ENCODE measurements at regions not wholly inside any gene's neighbourhood (a gene's known extent, or its start where the extent isn't known, plus 50 kb on each side); places are given as distances from the start of the nearest gene placed in this dataset.

DNA sequence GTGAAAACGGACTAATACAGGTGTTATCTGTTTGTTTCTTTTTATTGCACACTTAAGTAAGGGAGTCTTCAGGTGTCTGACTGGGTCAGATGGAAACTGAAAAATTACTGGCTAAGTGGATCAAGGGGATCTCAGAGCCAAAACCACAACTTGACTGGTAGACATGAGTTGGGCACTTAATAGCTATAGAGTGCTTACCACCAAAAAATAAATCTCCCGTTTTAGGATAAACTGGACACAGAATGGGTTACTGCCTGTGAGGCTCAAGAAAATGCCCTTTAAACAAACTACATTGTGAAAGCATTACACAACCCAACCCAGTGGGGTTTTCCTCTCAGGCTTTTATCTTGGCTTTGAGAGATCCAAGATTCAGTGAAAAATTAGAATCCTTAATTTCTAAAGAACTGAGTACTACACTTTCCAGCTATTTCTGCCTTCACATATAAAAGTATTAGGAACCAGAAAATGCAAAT, 134.0 kb upstream of the LYPLAL1 start:
- Mint-ChIP-seq H3K4me1 (ENCODE audit: unreplicated experiment) (peaks cover 12% of the 10 kb centered on the region), H3K4me3 (no peak overlapping the region), H3K36me3 (peaks cover 5% of the 10 kb centered on the region), H3K27me3 (no peaks in the 10 kb centered on the region), H3K9me3 (peaks cover 10% of the 10 kb centered on the region), H3K27ac (no peak overlapping the region)
- TF ChIP-seq, protein P1, sequence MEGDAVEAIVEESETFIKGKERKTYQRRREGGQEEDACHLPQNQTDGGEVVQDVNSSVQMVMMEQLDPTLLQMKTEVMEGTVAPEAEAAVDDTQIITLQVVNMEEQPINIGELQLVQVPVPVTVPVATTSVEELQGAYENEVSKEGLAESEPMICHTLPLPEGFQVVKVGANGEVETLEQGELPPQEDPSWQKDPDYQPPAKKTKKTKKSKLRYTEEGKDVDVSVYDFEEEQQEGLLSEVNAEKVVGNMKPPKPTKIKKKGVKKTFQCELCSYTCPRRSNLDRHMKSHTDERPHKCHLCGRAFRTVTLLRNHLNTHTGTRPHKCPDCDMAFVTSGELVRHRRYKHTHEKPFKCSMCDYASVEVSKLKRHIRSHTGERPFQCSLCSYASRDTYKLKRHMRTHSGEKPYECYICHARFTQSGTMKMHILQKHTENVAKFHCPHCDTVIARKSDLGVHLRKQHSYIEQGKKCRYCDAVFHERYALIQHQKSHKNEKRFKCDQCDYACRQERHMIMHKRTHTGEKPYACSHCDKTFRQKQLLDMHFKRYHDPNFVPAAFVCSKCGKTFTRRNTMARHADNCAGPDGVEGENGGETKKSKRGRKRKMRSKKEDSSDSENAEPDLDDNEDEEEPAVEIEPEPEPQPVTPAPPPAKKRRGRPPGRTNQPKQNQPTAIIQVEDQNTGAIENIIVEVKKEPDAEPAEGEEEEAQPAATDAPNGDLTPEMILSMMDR (conservative IDR thresholded peaks at IDR 0.05): no peak
- no peak for DNase-seq (ENCODE audit: extremely low spot score, unreplicated experiment)

DNA sequence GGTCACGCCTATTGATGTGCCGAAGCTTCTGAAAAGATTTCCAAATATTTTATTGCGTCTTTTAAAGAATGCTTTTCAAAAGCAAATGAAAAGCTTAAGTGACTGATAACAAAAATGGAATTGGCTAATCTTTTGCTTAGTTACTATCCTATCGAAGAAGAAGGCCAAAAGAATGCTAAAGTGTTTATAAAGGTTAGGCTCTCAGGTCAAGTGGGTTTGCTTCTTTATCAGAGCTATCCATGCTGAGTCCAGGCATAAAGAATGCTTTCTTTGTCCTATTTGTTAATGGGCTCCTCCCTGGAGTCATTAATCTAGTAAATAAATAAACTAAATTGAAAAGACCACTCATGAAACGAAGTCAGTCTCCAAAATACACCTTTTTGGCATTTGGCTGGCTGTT, 133.4 kb upstream of the LYPLAL1 start:
- Mint-ChIP-seq H3K9me3 (peaks cover 10% of the 10 kb centered on the region), H3K4me1 (ENCODE audit: unreplicated experiment) (peaks cover 12% of the 10 kb centered on the region), H3K27ac (no peak overlapping the region), H3K27me3 (no peaks in the 10 kb centered on the region), H3K36me3 (peaks cover 5% of the 10 kb centered on the region), H3K4me3 (no peak overlapping the region)
- no peak for DNase-seq (ENCODE audit: extremely low spot score, unreplicated experiment)
- TF ChIP-seq, protein P1 (conservative IDR thresholded peaks at IDR 0.05): no peak

DNA sequence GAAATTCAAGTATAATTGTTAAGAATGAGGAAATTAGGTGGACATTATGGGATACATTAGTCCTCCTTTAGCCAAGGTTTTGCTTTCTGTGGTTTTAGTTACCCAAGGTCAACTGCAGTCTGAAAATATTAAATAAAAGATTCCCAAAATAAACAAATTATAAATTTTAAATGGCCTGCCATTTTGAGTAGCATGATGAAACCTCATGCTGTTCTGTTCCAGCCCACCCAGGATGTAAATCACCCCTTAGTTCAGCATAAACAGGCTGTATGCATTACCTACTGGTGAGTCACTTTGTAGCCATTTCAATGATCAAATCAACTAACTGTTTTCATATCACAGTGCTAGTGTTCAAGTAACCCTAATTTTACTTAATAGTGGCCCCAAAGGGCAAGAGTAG, 132.5 kb upstream of the LYPLAL1 start:
- H3K36me3 Mint-ChIP-seq: peaks cover 5% of the 10 kb centered on the region
- peaks cover 7% of the 10 kb centered on the region for H3K4me1 Mint-ChIP-seq (ENCODE audit: unreplicated experiment)
- H3K27ac Mint-ChIP-seq: no peak overlapping the region
- peaks cover 10% of the 10 kb centered on the region for H3K9me3 Mint-ChIP-seq
- no peak for DNase-seq (ENCODE audit: extremely low spot score, unreplicated experiment)
- TF ChIP-seq, protein P1 (conservative IDR thresholded peaks at IDR 0.05): no peak
- no peak overlapping the region for H3K4me3 Mint-ChIP-seq
- H3K27me3 Mint-ChIP-seq: no peaks in the 10 kb centered on the region

DNA sequence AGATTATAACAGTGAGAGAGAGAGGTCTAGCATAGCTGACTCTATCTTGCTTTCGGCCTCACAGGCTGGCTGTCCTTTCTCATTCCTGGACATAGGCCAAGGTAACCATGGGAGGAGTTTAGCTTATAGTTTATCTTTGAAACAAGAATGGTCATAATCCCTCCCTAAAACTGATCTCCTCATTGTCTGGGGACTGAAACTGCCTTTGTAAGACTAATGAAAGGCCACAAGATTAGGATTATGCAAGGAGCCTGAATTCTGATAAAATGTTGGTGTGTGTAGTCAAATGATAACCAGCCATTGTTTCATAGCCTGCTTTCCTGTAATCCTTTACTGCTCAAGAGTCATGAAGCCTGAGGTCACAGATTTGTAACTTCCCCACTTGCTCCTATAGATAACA, 131.9 kb upstream of the LYPLAL1 start:
- Mint-ChIP-seq H3K27ac (no peak overlapping the region), H3K36me3 (peaks cover 5% of the 10 kb centered on the region)
- DNase-seq (ENCODE audit: extremely low spot score, unreplicated experiment): no peak

DNA sequence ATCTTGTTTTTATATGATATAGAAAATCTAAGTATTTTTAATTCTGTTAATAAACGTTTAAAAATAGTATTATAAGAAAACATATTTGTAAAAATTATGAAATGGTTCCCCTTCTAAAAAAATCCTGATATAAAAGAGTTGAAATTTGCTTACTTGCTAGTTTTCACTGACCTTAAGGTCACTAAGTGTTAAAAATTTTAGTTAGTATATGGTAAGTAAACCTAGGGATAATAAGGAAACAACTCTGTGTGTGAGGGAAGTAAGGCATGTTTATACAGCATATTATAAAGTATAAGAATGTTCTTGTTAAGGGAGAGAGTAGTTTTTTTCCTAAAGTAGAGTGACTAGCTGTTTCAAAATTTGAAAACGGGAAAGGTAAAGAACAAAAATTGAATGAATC, 130.9 kb upstream of the LYPLAL1 start:
- peaks cover 5% of the 10 kb centered on the region for H3K36me3 Mint-ChIP-seq

More for the DNA sequence above, 131.9 kb upstream of the LYPLAL1 start:
- no peaks in the 10 kb centered on the region for H3K27me3 Mint-ChIP-seq
- TF ChIP-seq, protein P1 (conservative IDR thresholded peaks at IDR 0.05): no peak
- peaks cover 7% of the 10 kb centered on the region for H3K4me1 Mint-ChIP-seq (ENCODE audit: unreplicated experiment)
- peaks cover 10% of the 10 kb centered on the region for H3K9me3 Mint-ChIP-seq
- H3K4me3 Mint-ChIP-seq: no peak overlapping the region

More for the DNA sequence above, 130.9 kb upstream of the LYPLAL1 start:
- Mint-ChIP-seq H3K4me3 (no peak overlapping the region), H3K9me3 (peaks cover 10% of the 10 kb centered on the region), H3K27me3 (no peaks in the 10 kb centered on the region), H3K27ac (no peak overlapping the region), H3K4me1 (ENCODE audit: unreplicated experiment) (peaks cover 7% of the 10 kb centered on the region)
- TF ChIP-seq, protein P1 (conservative IDR thresholded peaks at IDR 0.05): no peak
- no peak for DNase-seq (ENCODE audit: extremely low spot score, unreplicated experiment)
